ENCODE measurements at regions not wholly inside any gene's neighbourhood (a gene's known extent, or its start where the extent isn't known, plus 50 kb on each side); places are given as distances from the start of the nearest gene placed in this dataset.

DNA sequence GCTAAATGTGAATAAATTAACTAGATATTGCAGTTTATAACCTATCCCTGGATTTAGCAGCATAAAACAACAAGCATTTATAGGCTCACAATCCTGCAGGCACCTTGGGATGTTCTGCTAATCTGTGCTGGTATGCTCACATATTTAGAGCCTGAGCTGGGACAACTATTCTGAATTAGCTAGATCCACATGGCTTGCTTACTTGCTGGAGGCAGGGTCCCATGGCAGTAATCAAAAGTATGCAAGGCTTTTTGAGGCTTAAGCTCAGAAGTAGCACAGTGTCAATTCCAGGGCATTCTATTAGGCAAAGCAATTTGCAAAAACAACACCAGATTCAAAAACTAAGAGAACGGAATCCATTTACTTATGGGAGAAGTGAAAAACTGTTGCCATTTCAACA, 745.0 kb upstream of the ACO1 start:
- no peaks in the 10 kb centered on the region for H3K27me3 ChIP-seq (replicated peaks in 1 of 4; ENCODE audit: control insufficient read depth in 3 of 4, extremely low read depth in 1 of 4, insufficient read depth in 3 of 4, low read length in 3 of 4)
- H2BK5ac ChIP-seq (ENCODE audit: low read depth, low read length) = no peak overlapping the region
- no peaks in the 10 kb centered on the region for H3K9me3 ChIP-seq (ENCODE audit: insufficient read depth in 2 of 2, low read depth in 1 of 2, low read length in 1 of 2)
- H2AFZ ChIP-seq (ENCODE audit: low read length) = peak overlapping the region; percentile 74; the same call in 1 of the 2 replicates
- no peak overlapping the region for H2BK12ac ChIP-seq (ENCODE audit: low read depth, low read length)
- H2BK20ac ChIP-seq (ENCODE audit: low read length) = no peak overlapping the region
- no peaks in the 10 kb centered on the region for H3K79me2 ChIP-seq (ENCODE audit: control insufficient read depth in 1 of 2, insufficient read depth in 2 of 2, low read length in 2 of 2)
- no peak overlapping the region for H3K4ac ChIP-seq (replicated peaks; ENCODE audit: insufficient read length, low read depth, low read length)
- H3K9ac ChIP-seq (replicated peaks in 1 of 4; ENCODE audit: extremely low read depth in 1 of 4, low read depth in 3 of 4, low read length in 3 of 4) = no peak overlapping the region
- no peak overlapping the region for H3K4me2 ChIP-seq (ENCODE audit: insufficient read depth in 1 of 2, low read depth in 2 of 2, low read length in 2 of 2)
- H3K4me1 ChIP-seq (replicated peaks in 1 of 4; ENCODE audit: control insufficient read depth in 3 of 4, insufficient read depth in 4 of 4, low read length in 3 of 4) = no peaks in the 10 kb centered on the region
- H4K91ac ChIP-seq (replicated peaks; ENCODE audit: insufficient read length, low read length) = no peak overlapping the region
- no peaks in the 10 kb centered on the region; a peak in 1 of 8 replicates for H3K36me3 ChIP-seq (ENCODE audit: control insufficient read depth in 2 of 4, insufficient read depth in 4 of 4, low read length in 3 of 4)
- no peak overlapping the region for H3K18ac ChIP-seq (ENCODE audit: extremely low read depth, low read length)
- H2BK15ac ChIP-seq (ENCODE audit: low read length) = no peak overlapping the region
- no peak for FAIRE-seq
- ChIA-PET POLR2A (ENCODE audit: partially characterized antibody) (no interaction called here), CTCF (ENCODE audit: partially characterized antibody) (no interaction called here)
- H3K23me2 ChIP-seq (ENCODE audit: low read depth, low read length) = no peaks in the 10 kb centered on the region
- H4K20me1 ChIP-seq (replicated peaks in 1 of 2; ENCODE audit: control insufficient read depth in 1 of 2, insufficient read depth in 2 of 2, low read length in 2 of 2) = no peaks in the 10 kb centered on the region
- no peak overlapping the region for H3K4me3 ChIP-seq (ENCODE audit: extremely low read depth in 1 of 4, insufficient read depth in 2 of 4, low read depth in 3 of 4, low read length in 4 of 4)
- no peak overlapping the region for H2AK5ac ChIP-seq (ENCODE audit: low read depth, low read length)
- H2BK120ac ChIP-seq (replicated peaks; ENCODE audit: low read depth, low read length) = no peak overlapping the region
- no peak for DNase-seq (ENCODE audit: low read depth in 1 of 2, low spot score in 2 of 2)
- no peak overlapping the region for H3K56ac ChIP-seq (replicated peaks; ENCODE audit: insufficient read length, low read depth, low read length)
- H3K14ac ChIP-seq (ENCODE audit: insufficient read length) = no peak overlapping the region
- WGBS, 2 experiments (ENCODE audit: extremely low coverage in 1 of 2, insufficient coverage in 1 of 2, insufficient read length in 1 of 2, insufficient replicate concordance in 2 of 2, low coverage in 1 of 2, low lambda C conversion rate in 2 of 2, missing lambda C conversion rate in 1 of 2) = 85% methylated on average over 1 of the region's 1 CpG; no CpG with 5 or more reads in 1 of the 2 experiments
- H3K79me1 ChIP-seq (ENCODE audit: low read depth, low read length) = no peaks in the 10 kb centered on the region
- H4K5ac ChIP-seq (ENCODE audit: insufficient read length, low read depth, low read length) = no peak overlapping the region
- no peak overlapping the region for H3K27ac ChIP-seq (ENCODE audit: low read depth, low read length)
- no peak overlapping the region for H3K23ac ChIP-seq (ENCODE audit: insufficient read length)
- H4K8ac ChIP-seq (ENCODE audit: extremely low read depth, insufficient read depth, low read length) = no peak overlapping the region
- no peak for TF ChIP-seq CREB1 (IDR thresholded peaks at IDR 0.05)
- TF ChIP-seq NANOG (IDR thresholded peaks at IDR 0.05; ENCODE audit: insufficient read depth, low read depth, low read length, poor library complexity, severe bottlenecking) = no peak
- no peak for TF ChIP-seq RNF2 (IDR thresholded peaks at IDR 0.05; ENCODE audit: borderline replicate concordance, low read depth, low read length, missing control alignments, poor library complexity, severe bottlenecking)
- TF ChIP-seq POLR2A (IDR thresholded peaks at IDR 0.05; ENCODE audit: control extremely low read depth in 1 of 2, low read depth in 2 of 2, low read length in 2 of 2) = no peak
- TF ChIP-seq NRF1 (IDR thresholded peaks at IDR 0.05; ENCODE audit: low read depth, low read length) = no peak
- no peak for TF ChIP-seq RAD21 (IDR thresholded peaks at IDR 0.05 in 1 of 2, conservative IDR thresholded peaks at IDR 0.05 in 1 of 2; ENCODE audit: low read depth in 2 of 2, low read length in 2 of 2)
- TF ChIP-seq PHF8 (conservative IDR thresholded peaks at IDR 0.05; ENCODE audit: low read depth, low read length) = no peak
- TF ChIP-seq, protein P1, sequence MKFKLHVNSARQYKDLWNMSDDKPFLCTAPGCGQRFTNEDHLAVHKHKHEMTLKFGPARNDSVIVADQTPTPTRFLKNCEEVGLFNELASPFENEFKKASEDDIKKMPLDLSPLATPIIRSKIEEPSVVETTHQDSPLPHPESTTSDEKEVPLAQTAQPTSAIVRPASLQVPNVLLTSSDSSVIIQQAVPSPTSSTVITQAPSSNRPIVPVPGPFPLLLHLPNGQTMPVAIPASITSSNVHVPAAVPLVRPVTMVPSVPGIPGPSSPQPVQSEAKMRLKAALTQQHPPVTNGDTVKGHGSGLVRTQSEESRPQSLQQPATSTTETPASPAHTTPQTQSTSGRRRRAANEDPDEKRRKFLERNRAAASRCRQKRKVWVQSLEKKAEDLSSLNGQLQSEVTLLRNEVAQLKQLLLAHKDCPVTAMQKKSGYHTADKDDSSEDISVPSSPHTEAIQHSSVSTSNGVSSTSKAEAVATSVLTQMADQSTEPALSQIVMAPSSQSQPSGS (IDR thresholded peaks at IDR 0.05; ENCODE audit: low read length) = no peak
- no peak for TF ChIP-seq JUND (IDR thresholded peaks at IDR 0.05; ENCODE audit: low read length)
- TF ChIP-seq, protein P2, sequence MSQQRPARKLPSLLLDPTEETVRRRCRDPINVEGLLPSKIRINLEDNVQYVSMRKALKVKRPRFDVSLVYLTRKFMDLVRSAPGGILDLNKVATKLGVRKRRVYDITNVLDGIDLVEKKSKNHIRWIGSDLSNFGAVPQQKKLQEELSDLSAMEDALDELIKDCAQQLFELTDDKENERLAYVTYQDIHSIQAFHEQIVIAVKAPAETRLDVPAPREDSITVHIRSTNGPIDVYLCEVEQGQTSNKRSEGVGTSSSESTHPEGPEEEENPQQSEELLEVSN (IDR thresholded peaks at IDR 0.05) = no peak
- no peak for TF ChIP-seq SIX5 (IDR thresholded peaks at IDR 0.05; ENCODE audit: low read depth, low read length)
- TF ChIP-seq CHD2 (IDR thresholded peaks at IDR 0.05; ENCODE audit: low read length) = no peak
- TF ChIP-seq FOSL1 (IDR thresholded peaks at IDR 0.05; ENCODE audit: insufficient read depth, low read depth, low read length) = no peak
